ENCODE measurements at regions not wholly inside any gene's neighbourhood (a gene's known extent, or its start where the extent isn't known, plus 50 kb on each side); places are given as distances from the start of the nearest gene placed in this dataset.

- TF ChIP-seq CTCF (IDR thresholded peaks at IDR 0.05): no peak
- no peak for TF ChIP-seq POLR2A (IDR thresholded peaks at IDR 0.05)
These were observed 572.7 kb upstream of the ATP2B1 start for GRCh38 chr12:90281154-90281868.

All from heart left ventricle (tissue), 13 donors.